HCT116 (cell line): ENCODE measurements at regions not wholly inside any gene's neighbourhood (a gene's known extent, or its start where the extent isn't known, plus 50 kb on each side); places are given as distances from the start of the nearest gene placed in this dataset.

Experiments
- ATAC-seq: fragments of 200-7000 bp; cut with Tn5 transposase; 2 replicates; pipeline ENCODE4 v1.9.1; 2020; ENCODE audit warnings: mild to moderate bottlenecking, moderate library complexity
- BruUV-seq: library from RNA; stranded (reverse); fragments of 400-500 nt; replicated peaks from 2 replicates; lab custom pipeline; 2021; lab: Mats Ljungman, UMichigan
- CTCF ChIA-PET: fragments of 300-600 bp; sonication (Branson Sonifier 250); formaldehyde crosslinking; loops from one replicate; lab custom pipeline; 2021; ENCODE audit warnings: antibody characterized with exemption; lab: Charles Lee
- POLR2A ChIA-PET: fragments of 300-600, 350-600 bp; sonication (Branson Sonifier 250); formaldehyde crosslinking; loops from one replicate; lab custom pipeline; 2021; ENCODE audit warnings: antibody characterized with exemption; lab: Charles Lee
- RAD21 ChIA-PET, 2 experiments: fragments of 300-600 bp; sonication (Branson Sonifier 250); formaldehyde crosslinking; loops; one replicate each; lab custom pipeline; 2023; ENCODE audit warnings: low total read pairs in 2 of 2; ENCODE audit not compliant: uncharacterized antibody in 2 of 2, unreplicated experiment in 2 of 2, low non-redundant PET in 1 of 2; lab: Charles Lee
- DNase-seq: peaks from one replicate; pipeline ENCODE4 v3.0.0-alpha.2; 2010; ENCODE audit warnings: low read depth, low spot score
- H2AFZ ChIP-seq: fragments of 200-600 bp; shearing (Covaris generic), sonication (generic); 2 replicates; pipeline ENCODE4 v1.6.1; 2017; ENCODE audit warnings: low read depth, mixed run types, mixed read lengths, antibody characterized with exemption, low read length; ENCODE audit not compliant: poor library complexity, severe bottlenecking
- H3K27ac ChIP-seq: 2 replicates; pipeline ENCODE4 v1.5.1; 2012; ENCODE audit warnings: low read depth, low read length
- H3K27me3 ChIP-seq: fragments of 200-600 bp; sonication (generic); 2 replicates; pipeline ENCODE4 v1.6.1; 2016; ENCODE audit warnings: mixed run types, low read length, mixed read lengths; ENCODE audit not compliant: insufficient read depth
- H3K36me3 ChIP-seq, 2 experiments: fragments of 200-500 bp in 1 of 2; fragments of 200-600 bp in 1 of 2; sonication (Bioruptor generic) in 1 of 2; sonication (generic) in 1 of 2; 2 replicates each; pipeline versions ENCODE4 v1.5.1 to v1.6.1; 2014 to 2016; ENCODE audit warnings: low read length in 2 of 2, inconsistent platforms in 1 of 2, mixed read lengths in 1 of 2, mixed run types in 1 of 2; ENCODE audit not compliant: insufficient read depth in 2 of 2, control insufficient read depth in 1 of 2
- H3K4me1 ChIP-seq, 2 experiments: fragments of 200-600 bp in 1 of 2; sonication (generic) in 1 of 2; 2 replicates each; pipeline versions ENCODE4 v1.5.1 to v1.6.1; 2012 to 2017; ENCODE audit warnings: low read length in 2 of 2, inconsistent platforms in 1 of 2, mild to moderate bottlenecking in 1 of 2, mixed read lengths in 1 of 2, mixed run types in 1 of 2, moderate library complexity in 1 of 2; ENCODE audit not compliant: insufficient read depth in 2 of 2, control insufficient read depth in 1 of 2
- H3K4me2 ChIP-seq: fragments of 200-600 bp; sonication (generic); 2 replicates; pipeline ENCODE4 v1.6.1; 2017; ENCODE audit warnings: mixed run types, low read length, mixed read lengths
- H3K4me3 ChIP-seq, 2 experiments: fragments of 200-600 bp in 1 of 2; sonication (generic) in 1 of 2; replicated peaks in 1 of 2; 2 replicates each; pipeline ENCODE4 v1.5.1; 2011 to 2016; ENCODE audit warnings: low read length in 2 of 2, control low read depth in 1 of 2, low read depth in 1 of 2, mild to moderate bottlenecking in 1 of 2, mixed read lengths in 1 of 2, mixed run types in 1 of 2
- H3K79me2 ChIP-seq: fragments of 200-600 bp; sonication (generic); 2 replicates; pipeline ENCODE4 v1.6.1; 2017; ENCODE audit warnings: mild to moderate bottlenecking, mixed run types, low read length, moderate library complexity, mixed read lengths; ENCODE audit not compliant: insufficient read depth
- H3K9ac ChIP-seq: fragments of 200-600 bp; sonication (generic); 2 replicates; pipeline ENCODE4 v1.6.1; 2016; ENCODE audit warnings: low read length, mixed read lengths
- H3K9me2 ChIP-seq: fragments of 200-600 bp; sonication (generic), shearing (Covaris generic); 2 replicates; pipeline ENCODE4 v1.6.1; 2017; ENCODE audit warnings: mixed run types, mild to moderate bottlenecking, moderate library complexity; ENCODE audit not compliant: insufficient read depth
- H3K9me3 ChIP-seq, 2 experiments: fragments of 200-500 bp in 1 of 2; fragments of 200-600 bp in 1 of 2; sonication (Bioruptor generic) in 1 of 2; sonication (generic) in 1 of 2; 2 replicates each; pipeline ENCODE4 v1.6.1; 2014 to 2017; ENCODE audit warnings: low read length in 2 of 2, mixed read lengths in 2 of 2, inconsistent platforms in 1 of 2, low read depth in 1 of 2, mild to moderate bottlenecking in 1 of 2, mixed run types in 1 of 2, moderate library complexity in 1 of 2; ENCODE audit not compliant: control insufficient read depth in 1 of 2, insufficient read depth in 1 of 2
- H4K20me1 ChIP-seq: fragments of 200-600 bp; sonication (generic), shearing (Covaris generic); 2 replicates; pipeline ENCODE4 v1.6.1; 2017; ENCODE audit warnings: mixed run types, mild to moderate bottlenecking, moderate library complexity; ENCODE audit not compliant: insufficient read depth
- ATF3 ChIP-seq: IDR thresholded peaks from 2 replicates; pipeline ENCODE4 v1.6.1; 2012
- EGR1 ChIP-seq: IDR thresholded peaks from 2 replicates; pipeline ENCODE4 v1.6.1; 2012; ENCODE audit warnings: low read depth
- ELF1 ChIP-seq: IDR thresholded peaks from 2 replicates; pipeline ENCODE4 v1.6.1; 2012; ENCODE audit warnings: low read depth, borderline replicate concordance
- POLR2A ChIP-seq: IDR thresholded peaks from 2 replicates; pipeline ENCODE4 v1.7.0; 2011; ENCODE audit warnings: borderline replicate concordance; ENCODE audit not compliant: insufficient read depth, insufficient read length; ENCODE audit errors: extremely low read depth
- SP1 ChIP-seq: IDR thresholded peaks from 2 replicates; pipeline ENCODE4 v1.6.1; 2012; ENCODE audit warnings: low read depth
- intact Hi-C: fragments of 100-400 bp; cut with micrococcal nuclease; formaldehyde crosslinking; loops from 2 replicates; pipeline ENCODE4 v1.10.0; 2022
- TF ChIP-seq, protein P1 (sequence below): IDR thresholded peaks from 2 replicates; pipeline ENCODE4 v1.6.1; 2011; ENCODE audit warnings: mild to moderate bottlenecking, low read length, moderate library complexity; ENCODE audit not compliant: insufficient replicate concordance; ENCODE audit errors: extremely low read depth

DNA sequence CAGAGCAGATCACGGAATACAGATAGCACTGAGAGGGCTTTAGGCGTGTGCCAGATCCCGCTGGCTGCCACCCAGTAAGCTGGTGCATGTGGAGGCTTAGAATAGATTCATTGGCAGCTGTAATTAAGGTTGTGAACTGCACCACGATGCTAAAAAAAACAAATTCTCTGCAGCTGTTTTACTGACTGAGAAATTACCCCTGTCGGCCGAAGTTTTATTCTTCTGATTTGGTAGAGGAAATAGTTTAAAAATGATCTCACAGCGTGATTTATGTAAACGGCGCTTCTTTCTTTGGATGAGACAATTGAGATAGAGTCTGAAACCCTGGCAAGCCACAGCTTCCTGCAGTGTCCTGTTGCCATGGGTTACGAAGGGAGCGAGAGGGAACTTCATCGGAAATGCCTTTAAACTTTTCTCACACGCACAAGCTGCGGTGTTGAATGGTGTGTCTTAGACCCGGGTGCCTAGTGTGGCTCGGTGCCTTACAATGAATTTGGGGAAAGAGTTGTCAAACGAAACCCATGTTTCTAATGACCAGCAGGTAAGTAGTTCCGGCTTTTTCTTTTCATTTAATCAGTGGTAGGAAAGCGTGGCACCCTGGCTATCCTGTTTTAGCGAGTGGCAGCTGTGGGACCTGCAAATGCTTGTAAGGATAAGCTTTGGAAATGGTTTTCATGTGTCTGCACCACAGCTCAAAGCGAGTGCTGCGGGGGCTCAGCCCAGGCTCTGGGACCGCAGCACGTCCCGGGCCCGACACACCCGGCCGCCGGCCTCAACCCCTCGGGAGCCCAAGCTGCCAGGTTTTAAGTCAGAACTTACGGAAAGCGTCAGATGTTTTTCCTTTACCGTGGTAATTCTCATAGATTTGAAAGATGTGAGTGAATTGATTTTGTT, 71.7 kb upstream of the HGFAC start (continued):
- TF ChIP-seq, protein P1, sequence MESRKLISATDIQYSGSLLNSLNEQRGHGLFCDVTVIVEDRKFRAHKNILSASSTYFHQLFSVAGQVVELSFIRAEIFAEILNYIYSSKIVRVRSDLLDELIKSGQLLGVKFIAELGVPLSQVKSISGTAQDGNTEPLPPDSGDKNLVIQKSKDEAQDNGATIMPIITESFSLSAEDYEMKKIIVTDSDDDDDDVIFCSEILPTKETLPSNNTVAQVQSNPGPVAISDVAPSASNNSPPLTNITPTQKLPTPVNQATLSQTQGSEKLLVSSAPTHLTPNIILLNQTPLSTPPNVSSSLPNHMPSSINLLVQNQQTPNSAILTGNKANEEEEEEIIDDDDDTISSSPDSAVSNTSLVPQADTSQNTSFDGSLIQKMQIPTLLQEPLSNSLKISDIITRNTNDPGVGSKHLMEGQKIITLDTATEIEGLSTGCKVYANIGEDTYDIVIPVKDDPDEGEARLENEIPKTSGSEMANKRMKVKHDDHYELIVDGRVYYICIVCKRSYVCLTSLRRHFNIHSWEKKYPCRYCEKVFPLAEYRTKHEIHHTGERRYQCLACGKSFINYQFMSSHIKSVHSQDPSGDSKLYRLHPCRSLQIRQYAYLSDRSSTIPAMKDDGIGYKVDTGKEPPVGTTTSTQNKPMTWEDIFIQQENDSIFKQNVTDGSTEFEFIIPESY = no peak
- TF ChIP-seq SP1 = no peak
- TF ChIP-seq, all 23 proteins: peak for 0

GRCh38 chr4:3371033-3372001, 70.5 kb upstream of the HGFAC start:
- Histone ChIP-seq H3K9me3 (no peaks in the 10 kb centered on the region), H3K79me2 (no peaks in the 10 kb centered on the region), H3K4me2 (no peak overlapping the region), H4K20me1 (no peaks in the 10 kb centered on the region), H3K4me1 (no peaks in the 10 kb centered on the region), H3K9ac (no peak overlapping the region), H3K27ac (no peak overlapping the region), H3K9me2 (no peaks in the 10 kb centered on the region), H3K4me3 (no peak overlapping the region), H3K36me3 (no peaks in the 10 kb centered on the region; a peak in 1 of 4 replicates), H2AFZ (no peak overlapping the region), H3K27me3 (no peaks in the 10 kb centered on the region)
- no TSS peak for BruUV-seq
- RAD21 ChIA-PET = no interaction called here
- TF ChIP-seq ATF3 = no peak
- no peak for TF ChIP-seq EGR1
- TF ChIP-seq ELF1 = no peak
- TF ChIP-seq POLR2A = no peak
- POLR2A ChIA-PET = no interaction called here
- DNase-seq = no peak
- CTCF ChIA-PET = no interaction called here
- intact Hi-C loops = no loop called here
- ATAC-seq = no peak
